H1 (cell line): ENCODE measurements at regions not wholly inside any gene's neighbourhood (a gene's known extent, or its start where the extent isn't known, plus 50 kb on each side); places are given as distances from the start of the nearest gene placed in this dataset.

ENCODE experiments used
- CTCF ChIA-PET: fragments of 300-600 bp; sonication (Branson Sonifier 250); formaldehyde crosslinking; loops from one replicate; lab custom pipeline; 2021; ENCODE audit not compliant: partially characterized antibody; lab: Charles Lee
- POLR2A ChIA-PET: fragments of 300-600 bp; sonication (Branson Sonifier 250); formaldehyde crosslinking; loops from one replicate; lab custom pipeline; 2021; ENCODE audit warnings: inconsistent platforms; ENCODE audit not compliant: partially characterized antibody; lab: Charles Lee
- DNase-seq, 2 experiments: peaks; one replicate each; pipeline versions ENCODE4 v3.0.0 to v3.0.0-alpha.2; 2010 to 2022; ENCODE audit warnings: low spot score in 2 of 2, low read depth in 1 of 2, mixed read lengths in 1 of 2
- FAIRE-seq: peaks from 2 replicates; lab custom pipeline; 2011; peaks lifted over from hg19 to GRCh38; lab: Jason Lieb, UNC
- H2AFZ ChIP-seq: 2 replicates; pipeline ENCODE4 v1.8.1; 2012; ENCODE audit warnings: low read length, inconsistent platforms
- H2AK5ac ChIP-seq: 2 replicates; pipeline ENCODE4 v1.6.1; 2013; ENCODE audit warnings: low read depth, low read length
- H2BK120ac ChIP-seq: replicated peaks from 2 replicates; pipeline ENCODE3; 2013; ENCODE audit warnings: low read depth, low read length, inconsistent platforms
- H2BK12ac ChIP-seq: 2 replicates; pipeline ENCODE4 v1.6.1; 2013; ENCODE audit warnings: low read depth, low read length
- H2BK15ac ChIP-seq: 2 replicates; pipeline ENCODE4 v1.6.1; 2013; ENCODE audit warnings: low read length
- H2BK20ac ChIP-seq: 2 replicates; pipeline ENCODE4 v1.6.1; 2013; ENCODE audit warnings: low read length
- H2BK5ac ChIP-seq: 2 replicates; pipeline ENCODE4 v1.6.1; 2013; ENCODE audit warnings: low read depth, low read length
- H3K14ac ChIP-seq: 2 replicates; pipeline ENCODE4 v1.6.1; 2013; ENCODE audit warnings: inconsistent platforms; ENCODE audit not compliant: insufficient read length
- H3K18ac ChIP-seq: 2 replicates; pipeline ENCODE4 v1.6.1; 2013; ENCODE audit warnings: low read length; ENCODE audit errors: extremely low read depth
- H3K23ac ChIP-seq: 2 replicates; pipeline ENCODE4 v1.6.1; 2013; ENCODE audit warnings: inconsistent platforms; ENCODE audit not compliant: insufficient read length
- H3K23me2 ChIP-seq: 2 replicates; pipeline ENCODE4 v1.6.1; 2013; ENCODE audit warnings: low read depth, low read length
- H3K27ac ChIP-seq: 2 replicates; pipeline ENCODE4 v1.6.1; 2011; ENCODE audit warnings: low read depth, low read length, inconsistent platforms
- H3K27me3 ChIP-seq, 4 experiments: replicated peaks in 1 of 4; 1 replicate in 1 of 4; 2 replicates in 3 of 4; pipeline versions ENCODE4 v1.6.1 to v1.8.1; 2011 to 2013; ENCODE audit warnings: low read length in 3 of 4, mild to moderate bottlenecking in 3 of 4, inconsistent platforms in 2 of 4, mixed read lengths in 2 of 4, moderate library complexity in 1 of 4; ENCODE audit not compliant: control insufficient read depth in 3 of 4, insufficient read depth in 3 of 4; ENCODE audit errors: extremely low read depth in 1 of 4
- H3K36me3 ChIP-seq, 4 experiments: 2 replicates each; pipeline versions ENCODE4 v1.6.1 to v1.8.1; 2011 to 2013; ENCODE audit warnings: mild to moderate bottlenecking in 4 of 4, low read length in 3 of 4, moderate library complexity in 2 of 4, control low read depth in 1 of 4, inconsistent platforms in 1 of 4; ENCODE audit not compliant: insufficient read depth in 4 of 4, control insufficient read depth in 2 of 4
- H3K4ac ChIP-seq: replicated peaks from 2 replicates; pipeline ENCODE3; 2013; ENCODE audit warnings: low read length, low read depth, mixed read lengths, inconsistent platforms; ENCODE audit not compliant: insufficient read length
- H3K4me1 ChIP-seq, 4 experiments: replicated peaks in 1 of 4; 1 replicate in 1 of 4; 2 replicates in 3 of 4; pipeline versions ENCODE4 v1.6.1 to v1.8.1; 2011 to 2013; ENCODE audit warnings: low read length in 3 of 4, inconsistent platforms in 2 of 4, mixed read lengths in 1 of 4; ENCODE audit not compliant: insufficient read depth in 4 of 4, control insufficient read depth in 3 of 4
- H3K4me2 ChIP-seq, 2 experiments: 2 replicates each; pipeline versions ENCODE4 v1.6.1 to v1.8.1; 2011 to 2013; ENCODE audit warnings: low read depth in 2 of 2, low read length in 2 of 2, control low read depth in 1 of 2, inconsistent platforms in 1 of 2, mild to moderate bottlenecking in 1 of 2; ENCODE audit not compliant: insufficient read depth in 1 of 2
- H3K4me3 ChIP-seq, 4 experiments: fragments of 200-600, 300-600 bp in 1 of 4; sonication (generic), shearing (Covaris generic), sonication (Bioruptor Twin) in 1 of 4; 2 replicates each; pipeline versions ENCODE4 v1.5.1 to v1.8.1; 2011 to 2016; ENCODE audit warnings: low read length in 4 of 4, low read depth in 3 of 4, control low read depth in 2 of 4, inconsistent platforms in 2 of 4, mild to moderate bottlenecking in 2 of 4, mixed read lengths in 1 of 4, moderate library complexity in 1 of 4; ENCODE audit not compliant: insufficient read depth in 2 of 4; ENCODE audit errors: extremely low read depth in 1 of 4
- H3K56ac ChIP-seq: replicated peaks from 2 replicates; pipeline ENCODE3; 2013; ENCODE audit warnings: low read depth, mild to moderate bottlenecking, mixed read lengths, low read length, inconsistent platforms; ENCODE audit not compliant: insufficient read length
- H3K79me1 ChIP-seq: 2 replicates; pipeline ENCODE4 v1.6.1; 2013; ENCODE audit warnings: low read depth, low read length, control low read depth
- H3K79me2 ChIP-seq, 2 experiments: 2 replicates each; pipeline versions ENCODE4 v1.6.1 to v1.8.1; 2012 to 2013; ENCODE audit warnings: low read length in 2 of 2, mild to moderate bottlenecking in 2 of 2, inconsistent platforms in 1 of 2; ENCODE audit not compliant: insufficient read depth in 2 of 2, control insufficient read depth in 1 of 2
- H3K9ac ChIP-seq, 4 experiments: replicated peaks in 1 of 4; 1 replicate in 1 of 4; 2 replicates in 3 of 4; pipeline versions ENCODE4 v1.6.1 to v1.8.1; 2011 to 2013; ENCODE audit warnings: low read depth in 3 of 4, low read length in 3 of 4, control low read depth in 2 of 4, mild to moderate bottlenecking in 2 of 4, moderate library complexity in 2 of 4, inconsistent platforms in 1 of 4; ENCODE audit errors: extremely low read depth in 1 of 4
- H3K9me3 ChIP-seq, 2 experiments: 2 replicates each; pipeline versions ENCODE4 v1.6.1 to v1.8.1; 2012 to 2013; ENCODE audit warnings: mild to moderate bottlenecking in 2 of 2, moderate library complexity in 2 of 2, control low read depth in 1 of 2, inconsistent platforms in 1 of 2, low read depth in 1 of 2, low read length in 1 of 2, mixed read lengths in 1 of 2; ENCODE audit not compliant: insufficient read depth in 2 of 2
- H4K20me1 ChIP-seq, 2 experiments: replicated peaks in 1 of 2; 2 replicates each; pipeline versions ENCODE3 to v1.8.1; 2011 to 2013; ENCODE audit warnings: inconsistent platforms in 2 of 2, low read length in 2 of 2, mild to moderate bottlenecking in 1 of 2; ENCODE audit not compliant: insufficient read depth in 2 of 2, control insufficient read depth in 1 of 2
- H4K5ac ChIP-seq: 2 replicates; pipeline ENCODE4 v1.6.1; 2013; ENCODE audit warnings: low read length, low read depth, mixed read lengths, inconsistent platforms; ENCODE audit not compliant: insufficient read length
- H4K8ac ChIP-seq: 2 replicates; pipeline ENCODE4 v1.8.0; 2013; ENCODE audit warnings: mild to moderate bottlenecking, moderate library complexity, low read length, inconsistent platforms; ENCODE audit not compliant: insufficient read depth; ENCODE audit errors: extremely low read depth
- H4K91ac ChIP-seq: replicated peaks from 2 replicates; pipeline ENCODE3; 2013; ENCODE audit warnings: low read length, mixed read lengths, inconsistent platforms; ENCODE audit not compliant: insufficient read length
- ASH2L ChIP-seq: fragments of 200-600, 300-600 bp; sonication (generic); IDR thresholded peaks from one replicate; pipeline ENCODE4 v1.7.1; 2017; ENCODE audit warnings: low read length
- ATF2 ChIP-seq: IDR thresholded peaks from 2 replicates; pipeline ENCODE4 v1.6.1; 2012; ENCODE audit warnings: low read length, inconsistent platforms
- BCL11A ChIP-seq, 2 experiments: IDR thresholded peaks; one replicate each; pipeline ENCODE4 v1.6.1; 2011; ENCODE audit warnings: low read depth in 2 of 2, low read length in 2 of 2, mild to moderate bottlenecking in 2 of 2
- CHD2 ChIP-seq: IDR thresholded peaks from 2 replicates; pipeline ENCODE4 v1.6.1; 2012; ENCODE audit warnings: low read length, improper control_type of control experiment
- EGR1 ChIP-seq: IDR thresholded peaks from 2 replicates; pipeline ENCODE4 v1.6.1; 2011; ENCODE audit warnings: low read depth, low read length, borderline replicate concordance
- GABPA ChIP-seq: IDR thresholded peaks from 2 replicates; pipeline ENCODE4 v1.6.1; 2011; ENCODE audit warnings: mild to moderate bottlenecking, low read length, moderate library complexity, borderline replicate concordance; ENCODE audit not compliant: insufficient read depth
- NRF1 ChIP-seq: IDR thresholded peaks from 2 replicates; pipeline ENCODE4 v1.6.1; 2011; ENCODE audit warnings: mild to moderate bottlenecking, low read depth, low read length, improper control_type of control experiment
- RBBP5 ChIP-seq: IDR thresholded peaks from 2 replicates; pipeline ENCODE4 v1.7.1; 2012; ENCODE audit warnings: low read depth, mild to moderate bottlenecking, inconsistent platforms, low read length, moderate library complexity, borderline replicate concordance
- RFX5 ChIP-seq: IDR thresholded peaks from 2 replicates; pipeline ENCODE4 v1.6.1; 2011; ENCODE audit warnings: low read depth, low read length, improper control_type of control experiment, borderline replicate concordance
- SIX5 ChIP-seq: IDR thresholded peaks from 2 replicates; pipeline ENCODE4 v1.6.1; 2011; ENCODE audit warnings: mild to moderate bottlenecking, low read depth, low read length
- SRF ChIP-seq: IDR thresholded peaks from 2 replicates; pipeline ENCODE4 v1.6.1; 2011; ENCODE audit warnings: mild to moderate bottlenecking, low read depth, low read length, moderate library complexity
- SUZ12 ChIP-seq: fragments of 200-600 bp; sonication (generic); IDR thresholded peaks from 2 replicates; pipeline ENCODE4 v1.6.1; 2012; ENCODE audit warnings: mild to moderate bottlenecking, inconsistent platforms, low read length, moderate library complexity, mixed read lengths
- TEAD4 ChIP-seq: IDR thresholded peaks from 2 replicates; pipeline ENCODE4 v1.6.1; 2012; ENCODE audit warnings: low read depth, low read length, inconsistent platforms, mixed read lengths
- WGBS, 2 experiments: shearing (Covaris generic) in 1 of 2; methylation state at CpG; one replicate each; pipeline versions ENCODE4 v1.1.6 to v1.1.7; 2013 to 2015; ENCODE audit warnings: low lambda C conversion rate in 2 of 2, mixed read lengths in 2 of 2, inconsistent platforms in 1 of 2, low coverage in 1 of 2, missing lambda C conversion rate in 1 of 2; ENCODE audit not compliant: insufficient replicate concordance in 2 of 2, insufficient coverage in 1 of 2, insufficient read length in 1 of 2; ENCODE audit errors: extremely low coverage in 1 of 2, missing lambda C conversion rate in 1 of 2; 5-methylcytosine and 5-hydroxymethylcytosine counted together

DNA sequence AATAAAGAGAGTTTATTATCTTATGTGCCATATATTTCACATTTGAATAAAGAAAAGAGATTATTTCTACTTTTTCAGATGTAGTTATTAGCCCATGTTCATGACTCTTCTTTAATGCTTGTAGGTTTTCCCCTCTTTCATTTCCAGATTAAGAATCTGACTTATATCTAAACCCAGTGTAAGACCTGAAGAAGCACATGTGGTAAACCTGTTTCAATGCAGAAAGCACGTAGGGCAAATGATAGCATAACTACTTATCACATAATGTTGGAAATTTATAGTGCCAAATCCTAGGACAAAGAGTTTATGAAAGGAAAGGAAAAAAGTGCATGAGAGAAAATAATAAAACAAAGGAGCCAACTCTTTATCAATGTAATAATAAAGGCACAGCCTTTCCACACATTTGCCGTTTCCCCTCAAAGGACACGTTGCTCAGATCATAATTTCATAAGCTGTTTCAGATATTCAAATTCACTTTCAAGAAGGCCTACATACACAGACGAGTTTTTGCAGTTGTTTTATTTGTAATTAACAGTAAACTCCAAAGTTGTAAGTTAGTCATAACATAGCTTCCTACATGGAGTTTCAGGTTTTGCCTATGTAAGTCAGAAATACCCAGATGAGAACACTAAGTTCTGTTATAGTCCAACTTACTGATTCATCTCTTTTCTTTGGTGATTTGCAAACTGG, 88.8 kb upstream of the MDFIC start:
- Histone ChIP-seq H3K23me2 (no peaks in the 10 kb centered on the region), H3K18ac (no peak overlapping the region), H3K79me1 (no peaks in the 10 kb centered on the region), H2BK5ac (no peak overlapping the region), H3K4me3 (no peak overlapping the region), H4K20me1 (no peaks in the 10 kb centered on the region), H2BK120ac (no peak overlapping the region), H4K8ac (no peak overlapping the region), H3K4ac (no peak overlapping the region), H3K27ac (no peak overlapping the region), H2AK5ac (no peak overlapping the region), H2AFZ (no peak overlapping the region), H3K27me3 (no peaks in the 10 kb centered on the region), H3K79me2 (no peaks in the 10 kb centered on the region), H2BK15ac (no peak overlapping the region), H3K9me3 (no peaks in the 10 kb centered on the region), H2BK12ac (no peak overlapping the region), H2BK20ac (no peak overlapping the region), H4K5ac (no peak overlapping the region), H3K4me1 (no peaks in the 10 kb centered on the region), H3K23ac (no peak overlapping the region), H3K9ac (no peak overlapping the region), H4K91ac (no peak overlapping the region), H3K56ac (no peak overlapping the region), H3K14ac (no peak overlapping the region), H3K4me2 (no peak overlapping the region), H3K36me3 (no peaks in the 10 kb centered on the region)
- whole genome bisulfite sequencing, 2 experiments: 87% methylated on average over 4 of the region's 4 CpGs; no CpG with 5 or more reads in 1 of the 2 experiments
- FAIRE-seq (no peak), DNase-seq (no peak)
- ChIA-PET CTCF (interaction anchor here (0.8 kb wide), 1 partner anchor 9 kb away, joined by 3 read pairs; no protein-coding TSS in a partner anchor), POLR2A (no interaction called here)
- TF ChIP-seq TEAD4 (no peak), NRF1 (no peak), BCL11A (IDR thresholded peaks at IDR 0.05; ENCODE audit: low read depth in 2 of 2, low read length in 2 of 2) (no peak), ASH2L (no peak), RBBP5 (no peak), SIX5 (no peak), RFX5 (no peak), ATF2 (no peak), SRF (no peak), SUZ12 (no peak), CHD2 (no peak), EGR1 (no peak), GABPA (no peak)
